ENCODE measurements at regions not wholly inside any gene's neighbourhood (a gene's known extent, or its start where the extent isn't known, plus 50 kb on each side); places are given as distances from the start of the nearest gene placed in this dataset.
"Not testable (repeated sequence)": the region's sequence is repeated elsewhere in the genome, so short reads cannot be mapped to it uniquely, and the experiment has no call there.

DNA sequence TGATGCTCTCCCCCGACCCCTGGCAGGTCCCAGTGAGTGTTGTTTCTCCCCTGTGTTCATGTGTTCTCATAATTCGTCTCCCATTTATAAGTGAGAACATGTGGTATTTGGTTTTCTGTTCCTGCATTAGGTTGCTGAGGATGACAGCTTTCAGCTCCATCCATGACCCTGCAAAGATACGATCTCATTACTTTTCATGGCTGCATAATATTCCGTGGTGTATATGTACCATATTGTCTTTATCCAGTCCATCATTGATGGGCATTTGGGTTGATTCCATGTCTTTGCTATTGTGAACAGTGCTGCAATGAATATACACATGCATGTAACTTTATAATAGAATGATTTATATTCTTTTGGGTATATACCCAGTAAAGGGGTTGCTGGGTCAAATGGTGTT lies 321.5 kb downstream of the EMP1 start:
- H3K9me3 ChIP-seq (ENCODE audit: control insufficient read depth in 1 of 2, insufficient read depth in 1 of 2, low read depth in 1 of 2, low read length in 2 of 2); H4K20me1 ChIP-seq (ENCODE audit: insufficient read depth); H3K9ac ChIP-seq (ENCODE audit: low read length); H3K36me3 ChIP-seq (ENCODE audit: control insufficient read depth in 1 of 2, insufficient read depth in 2 of 2, low read length in 2 of 2); H3K4me2 ChIP-seq (ENCODE audit: low read length); POLR2A ChIA-PET; H3K4me1 ChIP-seq (ENCODE audit: control insufficient read depth in 1 of 2, insufficient read depth in 2 of 2, low read length in 2 of 2); DNase-seq (ENCODE audit: low read depth, low spot score); RAD21 ChIA-PET (ENCODE audit: low non-redundant PET in 1 of 2, low total read pairs in 2 of 2, uncharacterized antibody in 2 of 2, unreplicated experiment in 2 of 2); intact Hi-C loops (cut with micrococcal nuclease); H3K27ac ChIP-seq (ENCODE audit: low read depth, low read length); H3K9me2 ChIP-seq (ENCODE audit: insufficient read depth); BruUV-seq (replicated peaks); H2AFZ ChIP-seq (ENCODE audit: low read depth, low read length, poor library complexity, severe bottlenecking); H3K4me3 ChIP-seq (replicated peaks in 1 of 2; ENCODE audit: low read depth in 1 of 2, low read length in 2 of 2); H3K79me2 ChIP-seq (ENCODE audit: insufficient read depth, low read length); H3K27me3 ChIP-seq (ENCODE audit: insufficient read depth, low read length); ATAC-seq: not testable (repeated sequence)
- CTCF ChIA-PET = interaction anchor here (0.9 kb wide), 1 partner anchor 17 kb away, joined by 3 read pairs; no protein-coding TSS in a partner anchor

DNA sequence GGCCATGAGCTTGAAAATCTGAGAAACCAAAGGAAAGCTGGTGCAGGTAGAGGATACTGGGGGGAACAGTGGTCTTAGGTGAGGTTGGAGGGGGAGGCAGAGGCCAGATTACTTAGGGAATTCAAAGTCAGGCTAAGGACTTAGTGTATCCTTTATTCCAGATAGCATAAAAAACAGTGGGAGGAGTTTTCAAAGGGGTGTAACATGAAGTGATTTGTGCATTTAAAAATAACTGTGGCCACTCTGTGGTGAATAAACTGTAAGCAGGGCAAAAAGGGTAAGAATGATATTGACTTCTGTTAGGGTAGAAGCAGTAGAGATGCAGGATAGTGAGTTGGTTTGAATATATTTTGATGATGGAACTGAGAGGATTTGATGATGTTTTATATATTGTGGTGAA lies 313.2 kb downstream of the EMP1 start:
- no peaks in the 10 kb centered on the region for H3K79me2 ChIP-seq (ENCODE audit: insufficient read depth, low read length)
- no peaks in the 10 kb centered on the region for H3K36me3 ChIP-seq (ENCODE audit: control insufficient read depth in 1 of 2, insufficient read depth in 2 of 2, low read length in 2 of 2)
- H3K27me3 ChIP-seq (ENCODE audit: insufficient read depth, low read length) = no peaks in the 10 kb centered on the region
- H3K4me1 ChIP-seq (ENCODE audit: control insufficient read depth in 1 of 2, insufficient read depth in 2 of 2, low read length in 2 of 2) = peaks cover 8% of the 10 kb centered on the region in 2 experiments
- no TSS peak for BruUV-seq (replicated peaks)
- no peaks in the 10 kb centered on the region; a peak in 1 of 4 replicates for H3K9me3 ChIP-seq (ENCODE audit: control insufficient read depth in 1 of 2, insufficient read depth in 1 of 2, low read depth in 1 of 2, low read length in 2 of 2)
- CTCF ChIA-PET = interaction anchor here (1.7 kb wide), 1 partner anchor 25 kb away, joined by 8 read pairs; no protein-coding TSS in a partner anchor
- no peak for ATAC-seq
- TF ChIP-seq EZH2phosphoT487 (IDR thresholded peaks at IDR 0.05; ENCODE audit: borderline replicate concordance) = no peak
- TF ChIP-seq SP1 (IDR thresholded peaks at IDR 0.05; ENCODE audit: low read depth) = no peak
- TF ChIP-seq, protein P1, sequence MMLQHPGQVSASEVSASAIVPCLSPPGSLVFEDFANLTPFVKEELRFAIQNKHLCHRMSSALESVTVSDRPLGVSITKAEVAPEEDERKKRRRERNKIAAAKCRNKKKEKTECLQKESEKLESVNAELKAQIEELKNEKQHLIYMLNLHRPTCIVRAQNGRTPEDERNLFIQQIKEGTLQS (IDR thresholded peaks at IDR 0.05) = no peak
- no peak for TF ChIP-seq SIN3A (IDR thresholded peaks at IDR 0.05; ENCODE audit: low read depth)
- TF ChIP-seq, protein P2, sequence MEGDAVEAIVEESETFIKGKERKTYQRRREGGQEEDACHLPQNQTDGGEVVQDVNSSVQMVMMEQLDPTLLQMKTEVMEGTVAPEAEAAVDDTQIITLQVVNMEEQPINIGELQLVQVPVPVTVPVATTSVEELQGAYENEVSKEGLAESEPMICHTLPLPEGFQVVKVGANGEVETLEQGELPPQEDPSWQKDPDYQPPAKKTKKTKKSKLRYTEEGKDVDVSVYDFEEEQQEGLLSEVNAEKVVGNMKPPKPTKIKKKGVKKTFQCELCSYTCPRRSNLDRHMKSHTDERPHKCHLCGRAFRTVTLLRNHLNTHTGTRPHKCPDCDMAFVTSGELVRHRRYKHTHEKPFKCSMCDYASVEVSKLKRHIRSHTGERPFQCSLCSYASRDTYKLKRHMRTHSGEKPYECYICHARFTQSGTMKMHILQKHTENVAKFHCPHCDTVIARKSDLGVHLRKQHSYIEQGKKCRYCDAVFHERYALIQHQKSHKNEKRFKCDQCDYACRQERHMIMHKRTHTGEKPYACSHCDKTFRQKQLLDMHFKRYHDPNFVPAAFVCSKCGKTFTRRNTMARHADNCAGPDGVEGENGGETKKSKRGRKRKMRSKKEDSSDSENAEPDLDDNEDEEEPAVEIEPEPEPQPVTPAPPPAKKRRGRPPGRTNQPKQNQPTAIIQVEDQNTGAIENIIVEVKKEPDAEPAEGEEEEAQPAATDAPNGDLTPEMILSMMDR (IDR thresholded peaks at IDR 0.05 in 2 of 3, conservative IDR thresholded peaks at IDR 0.05 in 1 of 3; ENCODE audit: borderline replicate concordance in 1 of 3, insufficient read depth in 1 of 3, low read depth in 2 of 3, low read length in 2 of 3) = no peak
- no peak for TF ChIP-seq CEBPB (IDR thresholded peaks at IDR 0.05; ENCODE audit: low read depth)
- TF ChIP-seq, protein P3, sequence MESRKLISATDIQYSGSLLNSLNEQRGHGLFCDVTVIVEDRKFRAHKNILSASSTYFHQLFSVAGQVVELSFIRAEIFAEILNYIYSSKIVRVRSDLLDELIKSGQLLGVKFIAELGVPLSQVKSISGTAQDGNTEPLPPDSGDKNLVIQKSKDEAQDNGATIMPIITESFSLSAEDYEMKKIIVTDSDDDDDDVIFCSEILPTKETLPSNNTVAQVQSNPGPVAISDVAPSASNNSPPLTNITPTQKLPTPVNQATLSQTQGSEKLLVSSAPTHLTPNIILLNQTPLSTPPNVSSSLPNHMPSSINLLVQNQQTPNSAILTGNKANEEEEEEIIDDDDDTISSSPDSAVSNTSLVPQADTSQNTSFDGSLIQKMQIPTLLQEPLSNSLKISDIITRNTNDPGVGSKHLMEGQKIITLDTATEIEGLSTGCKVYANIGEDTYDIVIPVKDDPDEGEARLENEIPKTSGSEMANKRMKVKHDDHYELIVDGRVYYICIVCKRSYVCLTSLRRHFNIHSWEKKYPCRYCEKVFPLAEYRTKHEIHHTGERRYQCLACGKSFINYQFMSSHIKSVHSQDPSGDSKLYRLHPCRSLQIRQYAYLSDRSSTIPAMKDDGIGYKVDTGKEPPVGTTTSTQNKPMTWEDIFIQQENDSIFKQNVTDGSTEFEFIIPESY (IDR thresholded peaks at IDR 0.05; ENCODE audit: extremely low read depth, insufficient replicate concordance, low read length) = no peak
- no peak for TF ChIP-seq EGR1 (IDR thresholded peaks at IDR 0.05; ENCODE audit: low read depth)
- H3K9me2 ChIP-seq (ENCODE audit: insufficient read depth) = no peaks in the 10 kb centered on the region
- DNase-seq (ENCODE audit: low read depth, low spot score) = no peak
- RAD21 ChIA-PET (ENCODE audit: low non-redundant PET in 1 of 2, low total read pairs in 2 of 2, uncharacterized antibody in 2 of 2, unreplicated experiment in 2 of 2) = no interaction called here
- no peaks in the 10 kb centered on the region for H4K20me1 ChIP-seq (ENCODE audit: insufficient read depth)
- POLR2A ChIA-PET = no interaction called here
- H3K9ac ChIP-seq (ENCODE audit: low read length) = no peak overlapping the region
- intact Hi-C loops (cut with micrococcal nuclease) = no loop called here
- H3K4me2 ChIP-seq (ENCODE audit: low read length) = no peak overlapping the region
- no peak overlapping the region for H3K27ac ChIP-seq (ENCODE audit: low read depth, low read length)
- no peak overlapping the region for H2AFZ ChIP-seq (ENCODE audit: low read depth, low read length, poor library complexity, severe bottlenecking)
- H3K4me3 ChIP-seq (replicated peaks in 1 of 2; ENCODE audit: low read depth in 1 of 2, low read length in 2 of 2) = no peak overlapping the region

All from HCT116 (cell line).